Right hindlimb (tissue), 1 donor: ENCODE measurements at regions not wholly inside any gene's neighbourhood (a gene's known extent, or its start where the extent isn't known, plus 50 kb on each side); places are given as distances from the start of the nearest gene placed in this dataset.

Source experiments
- DNase-seq: peaks from one replicate; pipeline ENCODE4 v3.0.0-alpha.2; 2018

DNA sequence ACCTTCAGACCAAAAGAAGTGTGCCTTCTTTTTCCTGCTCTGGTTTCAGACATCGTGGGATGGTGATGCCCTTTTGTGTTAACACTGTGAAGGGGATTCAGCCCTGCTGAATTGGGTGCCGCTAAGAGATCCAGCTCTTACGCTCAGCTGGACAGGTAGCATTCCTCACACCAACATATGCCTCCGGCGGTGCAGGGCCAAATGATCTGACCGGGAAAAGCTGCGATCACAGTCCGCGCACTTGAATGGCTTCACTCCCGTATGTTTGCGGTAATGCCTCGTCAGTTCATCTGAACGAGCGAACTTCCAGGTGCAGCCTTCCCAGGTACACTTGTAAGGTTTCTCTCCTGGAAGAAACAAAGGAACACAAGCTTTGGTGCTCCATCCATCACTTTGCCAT lies 438.9 kb downstream of the KLF12 start:
- DNase-seq = no peak

DNA sequence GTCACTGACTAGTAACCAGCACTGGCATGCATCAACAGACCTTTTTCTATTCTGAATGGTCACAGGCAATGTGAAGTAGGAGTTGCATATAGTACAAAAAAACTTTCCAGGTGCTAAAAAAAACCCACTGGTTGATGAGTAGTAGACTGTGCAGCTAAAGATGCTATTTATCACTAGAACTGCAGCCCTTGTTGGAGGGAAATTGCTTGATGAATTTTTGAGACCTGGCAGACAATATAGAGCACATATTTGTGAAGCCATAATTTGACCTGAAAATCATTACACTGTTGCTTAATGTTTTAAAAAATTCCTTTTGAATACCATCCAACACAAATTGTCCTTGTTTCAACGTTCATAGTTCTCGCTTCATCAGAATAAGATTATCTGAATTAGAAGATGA lies 441.0 kb downstream of the KLF12 start:
- DNase-seq = no peak

DNA sequence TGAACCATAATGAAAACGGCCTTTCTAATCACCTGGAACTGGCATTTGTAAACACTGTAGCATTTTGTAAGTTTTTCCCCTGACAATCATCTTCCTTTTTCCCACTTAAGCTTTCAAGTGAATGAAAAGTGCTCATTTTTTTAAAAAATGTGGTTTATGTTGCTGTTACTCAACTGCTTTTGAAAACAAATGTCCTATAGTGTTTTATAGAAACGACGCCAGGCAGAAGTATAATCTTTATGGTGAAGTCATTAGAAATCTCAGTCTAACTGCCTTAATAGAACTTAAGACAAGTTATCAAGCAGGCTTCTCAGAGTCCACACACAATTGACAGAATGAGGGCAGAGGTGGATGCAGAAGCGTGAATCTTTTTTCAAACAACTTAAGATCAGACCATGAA lies 442.3 kb downstream of the KLF12 start:
- no peak for DNase-seq

DNA sequence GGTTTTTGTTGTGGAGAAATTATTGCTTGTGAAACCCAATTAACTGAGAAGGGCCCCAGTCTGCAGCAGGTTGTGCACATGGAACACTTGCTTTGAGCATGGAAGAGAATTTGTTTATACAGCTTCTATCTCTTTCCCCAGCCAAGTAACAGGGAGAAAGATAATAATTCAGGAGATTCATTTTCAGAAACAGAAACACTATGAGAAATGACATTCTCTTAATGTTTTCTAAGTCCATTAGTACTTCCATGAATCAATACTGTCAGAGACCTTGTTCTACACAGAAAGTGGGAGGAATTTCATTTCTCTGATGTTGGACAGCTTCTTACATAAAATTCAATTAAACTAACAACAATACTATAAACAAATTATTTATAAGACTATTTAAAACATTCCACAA lies 446.3 kb downstream of the KLF12 start:
- no peak for DNase-seq

DNA sequence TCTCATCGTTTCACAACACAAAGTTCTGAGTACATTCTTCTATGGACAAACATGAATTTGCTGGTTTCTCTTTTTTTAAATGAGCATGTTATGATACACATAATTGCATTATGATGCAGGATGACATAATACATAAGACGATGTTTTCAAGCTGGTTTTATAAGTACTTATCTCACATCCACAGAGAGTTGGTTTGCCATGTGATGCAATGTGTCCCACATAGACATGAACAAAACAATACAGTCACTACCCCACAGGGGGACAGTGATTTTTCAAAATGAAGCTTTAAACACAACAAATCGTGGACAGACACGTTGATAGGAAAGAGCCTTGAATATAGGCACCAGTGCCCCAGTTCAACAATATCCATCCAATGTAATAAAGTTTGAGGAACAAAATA lies 447.1 kb downstream of the KLF12 start:
- DNase-seq = no peak

DNA sequence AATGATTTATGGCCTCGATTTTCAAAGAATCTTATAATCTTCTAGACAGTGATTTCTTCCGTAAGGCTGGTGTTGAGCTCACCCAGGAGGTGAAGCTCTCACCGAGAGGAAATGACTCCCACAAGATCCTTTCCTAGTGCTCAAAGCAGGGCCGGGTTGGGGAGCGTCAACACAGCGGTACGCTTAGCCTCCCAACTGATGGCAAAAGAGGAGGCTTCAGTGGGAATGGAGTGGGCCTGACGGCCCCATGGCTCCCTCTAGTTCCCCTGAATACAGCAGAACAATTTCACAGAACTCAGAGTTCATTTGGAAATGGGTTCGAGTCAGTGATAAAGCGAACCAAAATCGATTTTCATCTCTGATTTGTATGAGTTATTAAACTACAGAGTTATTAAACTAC lies 449.5 kb downstream of the KLF12 start:
- no peak for DNase-seq

DNA sequence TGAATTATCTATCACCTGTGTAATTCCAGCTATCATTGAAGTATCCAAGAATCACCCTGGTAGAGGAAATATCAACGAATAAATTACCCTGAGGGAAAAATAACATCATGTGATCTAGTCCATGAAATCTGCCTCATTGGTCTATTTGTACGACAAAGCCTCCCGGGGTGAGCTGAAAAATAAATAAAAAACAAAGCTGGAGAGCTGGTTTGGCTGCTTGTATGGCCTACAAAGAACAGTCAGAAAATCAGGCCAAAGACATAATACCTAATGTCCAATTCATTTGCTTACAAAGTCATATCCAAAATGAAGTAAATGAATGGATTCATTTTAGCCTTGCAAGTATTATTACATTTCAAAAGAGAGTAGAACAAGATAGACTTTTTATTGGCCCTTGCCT lies 449.9 kb downstream of the KLF12 start:
- no peak for DNase-seq

DNA sequence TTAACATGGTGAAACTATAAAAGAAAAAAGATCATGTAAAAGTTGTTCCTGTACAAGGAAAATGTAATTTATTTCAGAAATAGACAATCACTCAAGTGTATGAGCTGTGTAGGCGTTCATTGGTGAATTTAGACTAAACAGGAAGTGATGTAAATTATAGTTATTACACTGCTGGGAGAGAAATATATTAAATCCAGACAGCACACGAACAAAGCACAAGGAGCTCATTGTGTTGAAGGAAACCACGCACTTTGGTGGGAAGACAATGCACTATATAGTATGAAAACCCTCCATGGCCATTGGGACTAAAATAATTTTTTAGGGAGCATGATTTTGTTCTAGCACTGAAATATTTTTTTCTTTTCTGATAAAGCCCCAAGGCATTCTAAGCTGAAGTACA lies 450.5 kb downstream of the KLF12 start:
- no peak for DNase-seq

DNA sequence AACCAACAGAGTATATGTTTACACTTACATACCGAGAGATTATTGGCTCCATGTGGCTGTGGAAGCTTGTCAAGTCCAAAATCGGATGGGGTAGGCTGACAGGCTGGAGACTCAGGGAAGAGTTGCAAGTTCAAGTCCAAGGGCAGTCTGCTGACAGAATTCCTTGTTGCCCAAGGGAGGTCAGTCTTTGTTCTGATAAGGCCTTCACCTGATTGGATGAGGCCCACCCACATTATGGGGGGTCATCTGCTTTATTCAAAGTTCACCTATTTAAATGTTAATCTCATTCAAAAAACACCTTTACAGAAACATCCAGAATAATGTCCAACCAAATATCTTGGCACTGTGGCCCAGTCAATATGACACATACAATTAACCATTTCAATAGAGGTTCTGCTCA lies 452.4 kb downstream of the KLF12 start:
- no peak for DNase-seq

DNA sequence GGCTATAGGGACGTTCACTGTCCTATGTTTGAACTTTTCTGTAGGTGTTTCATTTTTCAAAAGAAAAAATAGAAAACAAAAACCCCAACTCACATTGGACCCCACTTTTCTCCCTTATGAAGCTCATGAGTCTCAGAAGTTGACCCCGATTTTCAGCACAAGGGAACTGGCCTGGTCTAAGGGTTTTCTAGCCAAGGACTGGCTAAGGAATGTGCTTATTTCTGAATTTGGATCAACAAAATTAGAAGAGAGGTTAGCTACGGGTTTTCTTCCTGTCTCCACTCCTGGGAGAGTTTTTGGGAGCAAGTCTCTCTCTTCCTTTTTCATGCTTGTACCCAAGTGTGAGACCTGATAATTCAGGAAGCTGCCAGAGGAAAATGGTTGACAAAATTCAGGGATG lies 453.2 kb downstream of the KLF12 start:
- no peak for DNase-seq

DNA sequence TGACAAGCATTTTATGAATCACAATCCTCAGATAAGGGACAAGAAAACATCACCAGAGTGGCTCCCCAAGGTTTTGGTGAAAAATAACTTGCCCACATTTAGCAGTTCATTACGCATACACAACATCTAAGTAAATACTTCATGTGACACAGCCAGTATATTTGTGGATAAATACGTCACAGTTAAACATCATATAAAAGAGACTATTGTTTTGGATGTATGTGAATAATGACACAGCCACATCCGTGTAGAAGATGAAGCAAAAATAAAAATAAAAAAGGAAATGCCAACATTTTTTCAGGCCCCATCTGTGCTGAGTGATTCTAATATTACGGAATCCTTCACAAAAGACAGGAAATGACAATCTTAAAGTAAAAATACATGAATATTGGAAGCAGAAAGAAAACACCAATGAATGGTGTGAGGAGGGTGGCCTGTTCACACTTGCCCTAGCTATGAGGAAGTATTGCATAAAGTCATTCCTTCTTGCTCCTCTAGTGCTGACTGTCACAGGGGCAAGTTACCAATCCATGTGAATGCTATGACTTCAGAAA lies 457.1 kb downstream of the KLF12 start:
- no peak for DNase-seq

DNA sequence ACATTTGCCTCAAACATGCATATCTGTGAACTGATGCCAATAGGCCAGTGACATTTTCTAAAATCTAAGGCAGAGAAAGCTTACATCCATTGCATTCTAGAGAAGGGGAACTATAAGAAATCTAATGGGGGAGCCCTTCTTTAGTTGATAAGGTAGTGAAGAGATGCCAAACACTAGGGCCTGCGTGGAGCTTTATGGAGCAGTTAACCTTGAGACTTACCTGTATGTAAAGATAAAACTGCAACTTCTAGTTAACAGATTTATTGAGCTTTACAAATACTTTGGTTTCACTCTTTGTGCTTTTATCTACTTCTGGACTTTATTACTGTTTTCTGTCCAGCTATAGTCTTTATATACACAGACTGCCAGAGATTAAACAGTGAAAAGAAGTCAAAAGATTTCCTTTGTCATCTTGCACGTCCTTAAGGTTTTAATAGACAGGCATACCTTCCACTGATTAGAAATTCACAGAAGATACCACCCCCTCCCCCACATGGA lies 457.6 kb downstream of the KLF12 start:
- no peak for DNase-seq

DNA sequence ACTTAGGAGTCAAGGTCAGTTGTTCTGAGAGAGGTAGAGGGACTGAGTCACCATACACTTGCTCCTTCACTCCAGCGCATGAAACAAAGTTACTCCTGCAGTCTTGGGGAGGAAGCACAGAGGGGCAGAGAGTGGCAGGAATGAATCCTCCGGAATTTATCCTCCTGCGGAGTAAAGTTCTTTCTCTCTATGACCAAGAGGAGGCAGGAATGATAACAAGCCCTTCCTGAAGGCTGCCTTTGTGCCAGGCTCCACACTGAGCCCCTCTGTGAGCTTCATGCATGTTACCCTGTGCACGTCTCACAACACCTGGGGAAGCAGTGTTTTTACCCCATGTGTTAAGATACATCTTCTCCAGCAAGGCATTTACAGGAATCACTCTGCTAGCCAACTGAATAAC lies 458.4 kb downstream of the KLF12 start:
- no peak for DNase-seq

DNA sequence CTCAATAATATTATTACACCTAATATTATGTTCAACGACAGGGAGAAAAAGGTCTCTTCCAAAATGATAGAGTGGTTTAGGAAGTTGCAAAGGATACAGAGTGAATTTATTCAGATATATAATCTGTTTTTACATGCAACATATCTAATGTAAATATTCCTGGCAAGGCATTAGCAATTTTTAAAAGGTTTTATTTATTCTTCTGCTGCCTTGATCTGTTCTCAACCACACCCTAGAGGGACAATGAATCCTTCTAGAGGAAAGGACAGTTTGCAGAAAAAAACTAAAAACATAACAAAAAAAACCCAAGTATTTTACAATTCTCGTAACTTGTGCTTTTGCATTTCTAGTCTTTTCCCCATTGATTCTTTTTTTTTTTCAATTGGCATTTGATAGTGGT lies 459.6 kb downstream of the KLF12 start:
- no peak for DNase-seq

DNA sequence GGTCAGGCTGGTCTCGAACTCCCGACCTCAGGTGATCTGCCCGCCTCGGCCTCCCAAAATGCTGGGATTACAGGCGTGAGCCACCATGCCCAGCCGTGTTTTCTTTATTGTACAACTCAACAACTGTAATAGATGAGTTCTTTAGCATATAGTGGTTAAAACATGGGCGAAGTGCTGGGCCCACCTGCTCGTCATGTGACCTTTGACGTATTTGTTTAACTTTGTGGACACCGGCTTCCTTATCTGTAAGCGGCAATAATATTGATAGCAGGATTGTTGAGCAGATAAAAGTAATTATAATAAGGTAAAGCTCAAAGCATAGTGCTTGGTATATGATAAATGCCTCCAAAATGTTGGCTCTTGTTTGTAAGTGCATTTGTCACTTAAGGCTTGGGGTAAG lies 460.3 kb downstream of the KLF12 start:
- no peak for DNase-seq

DNA sequence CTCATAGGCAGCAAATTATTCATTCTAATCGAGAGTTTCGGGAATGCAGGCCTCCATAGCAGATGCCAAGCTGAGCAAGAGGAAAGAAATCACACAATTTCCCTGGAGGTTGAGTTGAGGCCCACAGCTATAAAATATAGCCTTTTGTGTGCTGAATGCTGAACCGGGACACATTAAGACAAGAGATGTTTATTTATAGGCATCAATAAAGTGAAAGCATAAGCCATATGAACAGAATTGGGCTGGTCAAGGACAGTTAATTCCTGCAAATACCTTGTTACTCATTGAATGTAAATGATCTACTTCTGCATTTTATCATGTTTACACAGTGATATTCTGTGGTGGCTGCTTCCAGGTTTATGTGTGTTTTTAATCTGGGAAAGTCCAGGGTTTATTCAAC lies 461.7 kb downstream of the KLF12 start:
- peak; percentile 33 for DNase-seq

DNA sequence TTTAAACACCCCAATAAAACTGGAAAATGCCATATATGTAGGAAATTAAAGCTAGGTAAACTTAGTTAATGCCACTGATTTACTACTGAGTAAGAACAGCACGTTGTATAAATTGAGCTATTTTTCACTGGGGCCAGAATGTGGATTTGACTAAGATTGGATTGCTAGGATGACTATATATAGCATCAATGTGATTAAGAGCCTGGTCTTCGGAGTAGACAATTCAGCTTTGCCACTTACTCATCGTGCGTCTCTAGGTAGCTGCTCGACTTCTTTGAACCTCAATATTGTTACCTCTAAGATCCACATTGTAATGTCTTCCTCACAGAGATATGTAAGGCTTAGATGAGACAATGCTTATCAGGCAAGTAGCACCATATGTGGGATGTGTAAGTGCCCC lies 462.5 kb downstream of the KLF12 start:
- DNase-seq = no peak

DNA sequence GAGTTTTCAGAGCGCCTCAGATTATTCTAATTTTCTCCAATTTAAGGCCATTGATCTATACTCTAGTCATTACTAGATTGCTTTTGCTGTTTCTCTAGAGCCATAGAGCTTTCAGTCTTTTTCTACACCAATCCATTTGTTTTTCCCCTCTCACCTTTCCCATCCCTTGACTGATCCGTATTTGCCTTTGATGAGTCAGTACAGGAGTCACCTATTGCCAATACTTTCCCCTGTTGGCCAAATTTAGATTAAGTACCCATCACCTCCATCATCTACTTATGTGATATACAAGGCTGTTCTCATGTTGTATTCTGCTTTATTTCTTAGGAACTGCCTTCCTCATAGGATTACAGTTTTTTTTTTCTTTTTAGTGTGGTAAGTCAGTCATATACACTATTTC lies 463.2 kb downstream of the KLF12 start:
- DNase-seq = no peak

DNA sequence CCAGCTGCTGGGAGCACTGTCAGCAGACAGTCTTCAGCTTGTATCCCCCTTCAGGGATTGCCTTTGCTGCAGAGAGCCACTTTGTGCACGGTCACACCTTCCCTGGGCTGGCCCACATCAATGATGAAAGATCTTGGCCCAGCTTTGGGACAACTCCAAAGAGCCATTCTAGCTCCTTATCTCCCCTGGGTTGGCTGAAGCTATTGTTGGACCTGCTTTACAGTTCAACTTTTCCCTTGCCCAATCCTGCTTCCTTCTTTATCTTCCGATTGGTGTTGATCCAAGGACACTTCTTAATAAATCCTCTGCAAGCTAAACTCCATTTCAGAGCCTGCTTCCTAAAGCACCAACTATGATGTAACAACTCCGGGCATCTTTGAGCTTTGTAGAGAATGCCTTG lies 466.4 kb downstream of the KLF12 start:
- DNase-seq = no peak

DNA sequence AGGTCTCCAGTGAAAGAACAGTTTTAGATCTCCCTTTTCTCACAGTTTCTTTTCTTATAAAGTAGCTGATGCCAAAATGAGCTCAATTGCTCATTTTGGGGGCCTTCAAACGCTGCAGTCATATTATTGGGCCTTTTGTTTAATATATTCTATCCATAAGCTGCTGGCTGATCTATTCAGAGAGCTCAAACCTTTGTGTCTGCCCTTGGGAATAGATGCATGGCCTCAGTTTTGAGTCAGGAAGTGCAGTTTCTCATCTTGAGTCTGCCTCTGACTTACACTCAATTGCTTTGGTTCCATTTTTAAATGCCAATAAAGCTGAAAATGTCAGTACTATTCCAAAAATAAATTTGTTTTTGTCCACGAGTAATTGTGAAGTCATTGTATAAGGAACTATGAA lies 468.9 kb downstream of the KLF12 start:
- peak; percentile 29 for DNase-seq

DNA sequence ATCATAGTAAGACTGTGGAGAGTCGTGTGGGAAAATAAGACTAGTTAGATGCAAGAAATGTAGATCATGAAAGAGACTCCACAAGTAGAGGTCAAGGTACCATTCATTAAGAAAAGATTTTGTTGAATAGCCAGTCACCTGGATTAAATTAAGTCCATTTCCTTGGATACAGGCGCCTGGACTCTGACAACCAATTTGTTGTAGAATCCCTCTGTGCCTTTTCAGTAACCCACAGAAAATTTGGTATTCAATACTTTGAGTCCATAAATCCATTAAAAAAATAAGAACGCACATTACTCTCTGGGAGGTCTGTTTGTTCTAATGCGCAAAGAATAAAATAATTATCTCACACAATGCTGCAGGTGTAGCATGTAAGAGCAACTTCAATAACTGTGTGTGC lies 469.4 kb downstream of the KLF12 start:
- no peak for DNase-seq

DNA sequence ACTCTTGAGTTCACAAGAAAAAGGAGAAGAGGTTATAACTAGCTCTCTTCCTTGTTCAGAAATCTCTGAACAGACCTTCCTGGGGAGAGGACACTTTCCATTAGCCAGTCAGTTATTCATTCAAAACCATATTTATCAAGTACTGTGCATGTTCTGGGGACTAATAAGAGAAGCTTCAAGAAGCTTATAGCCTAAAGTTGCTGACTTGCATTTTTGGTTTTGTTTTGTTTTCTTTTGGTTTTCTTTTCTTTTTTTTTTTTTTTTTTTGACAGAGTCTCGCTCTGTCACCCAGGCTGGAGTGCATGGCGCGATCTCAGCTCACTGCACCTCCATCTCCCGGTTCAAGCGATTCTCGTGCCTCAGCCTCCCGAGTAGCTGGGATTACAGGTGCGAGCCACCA lies 471.4 kb downstream of the KLF12 start:
- no peak for DNase-seq

DNA sequence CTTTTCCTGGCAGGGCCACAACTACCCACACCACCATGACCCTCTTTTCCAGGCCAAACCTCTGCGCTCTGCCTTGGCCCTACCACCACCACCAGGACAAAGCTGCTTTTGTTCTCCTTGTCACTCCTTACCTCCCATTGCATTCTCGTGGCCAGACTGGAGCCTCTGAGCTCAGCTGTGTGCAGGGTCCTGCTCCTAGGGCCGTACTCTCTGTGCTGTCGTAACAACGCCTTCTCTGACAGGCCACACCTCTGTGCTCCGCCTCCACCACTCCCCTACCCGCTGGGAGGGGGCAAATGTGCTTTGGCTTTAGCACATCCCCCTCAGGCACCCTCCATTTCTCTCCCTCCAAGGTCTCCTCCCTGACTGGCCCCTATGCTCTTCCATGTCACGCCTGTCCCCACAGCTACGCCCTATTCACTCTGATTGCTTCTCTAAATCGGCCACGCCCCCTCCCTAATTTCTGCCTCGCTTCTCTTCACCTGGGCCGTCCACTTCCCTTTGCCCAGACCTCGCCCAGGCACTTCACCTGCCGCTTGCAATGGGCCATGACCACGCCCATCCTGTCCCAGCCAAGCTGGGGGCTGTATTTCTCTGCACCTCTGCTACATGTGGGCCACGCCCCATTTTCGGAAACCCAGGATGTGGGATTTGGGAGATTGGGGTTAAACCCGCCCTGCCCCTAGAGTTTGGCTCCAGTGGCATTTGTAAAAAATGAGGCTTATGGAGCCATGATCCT lies 472.3 kb downstream of the KLF12 start:
- DNase-seq = no peak

DNA sequence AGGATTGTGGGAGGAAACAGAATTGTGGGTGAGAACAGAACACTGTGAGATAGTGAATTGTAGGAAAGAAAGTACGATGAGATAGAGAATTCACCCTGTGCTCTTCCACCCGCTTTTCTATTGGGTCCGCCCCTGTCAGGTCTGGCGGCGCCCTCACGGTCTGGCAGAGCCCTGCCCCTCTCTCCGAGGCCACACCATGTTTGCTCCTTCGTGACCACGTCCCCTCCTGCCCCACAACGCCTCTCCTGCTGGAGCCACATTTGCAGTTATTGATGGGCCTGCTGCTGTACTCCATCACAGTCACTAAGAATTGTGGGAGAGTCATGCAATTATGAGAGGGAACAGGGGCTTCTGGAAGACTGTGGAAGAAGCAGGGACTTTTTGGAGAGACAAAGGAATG lies 473.1 kb downstream of the KLF12 start:
- no peak for DNase-seq

DNA sequence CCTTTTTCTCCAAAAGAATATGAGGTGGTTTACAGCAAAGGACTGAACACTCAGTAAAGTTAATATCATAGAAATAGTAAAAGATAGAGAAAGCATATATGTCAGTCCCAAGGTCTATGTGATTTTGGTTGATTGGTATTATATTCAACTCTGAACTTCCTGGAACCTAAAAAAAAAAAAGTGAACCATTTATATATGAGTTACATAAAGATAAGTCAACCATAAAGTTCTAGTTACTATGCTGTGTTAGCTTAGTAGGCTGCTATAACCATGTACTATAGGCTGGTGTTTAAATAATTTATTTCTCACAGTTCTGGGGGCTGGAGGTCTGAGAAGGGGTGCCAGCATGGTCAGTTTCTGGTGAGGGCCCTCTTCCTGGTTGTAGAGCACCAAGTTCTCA lies 475.6 kb downstream of the KLF12 start:
- no peak for DNase-seq
